T-helper 1 cell treated with Interleukin-12 subunit alpha and Interleukin-12 subunit beta and Interleukin-4 antibody, amounts not matched to agents 30 ng/mL and 1 ng/mL, for 36 hours (primary cell): ENCODE measurements at regions not wholly inside any gene's neighbourhood (a gene's known extent, or its start where the extent isn't known, plus 50 kb on each side); places are given as distances from the start of the nearest gene placed in this dataset.

Experiments used
- intact Hi-C: fragments of 100-400 bp; cut with micrococcal nuclease; formaldehyde crosslinking; loops from one replicate; pipeline ENCODE4 v1.15.1; 2024

GRCh38 chr14:34137001-34137745, 186.3 kb upstream of the EGLN3 start:
- intact Hi-C loops = no loop called here

- intact Hi-C loops = no loop called here
Measured at GRCh38 chr14:34135492-34135891, 184.6 kb upstream of the EGLN3 start.

GRCh38 chr14:34134484-34134883, 183.6 kb upstream of the EGLN3 start:
- intact Hi-C loops = no loop called here

GRCh38 chr14:34129927-34130552, 179.2 kb upstream of the EGLN3 start:
- intact Hi-C loops = no loop called here

GRCh38 chr14:34128665-34129064, 177.8 kb upstream of the EGLN3 start:
- intact Hi-C loops = no loop called here

- intact Hi-C loops = no loop called here
Measured at GRCh38 chr14:34126586-34126985, 175.7 kb upstream of the EGLN3 start.

- intact Hi-C loops = no loop called here
Measured at GRCh38 chr14:34124585-34124984, 173.7 kb upstream of the EGLN3 start.

- intact Hi-C loops = no loop called here
Measured at GRCh38 chr14:34122650-34123049, 171.8 kb upstream of the EGLN3 start.

GRCh38 chr14:34122081-34122480, 171.2 kb upstream of the EGLN3 start:
- intact Hi-C loops = no loop called here

GRCh38 chr14:34120185-34120977, 169.5 kb upstream of the EGLN3 start:
- intact Hi-C loops = no loop called here

- intact Hi-C loops = no loop called here
Measured at GRCh38 chr14:34119107-34119858, 168.4 kb upstream of the EGLN3 start.

- intact Hi-C loops = no loop called here
Measured at GRCh38 chr14:34113991-34114390, 163.1 kb upstream of the EGLN3 start.

GRCh38 chr14:34113005-34113511, 162.2 kb upstream of the EGLN3 start:
- intact Hi-C loops = no loop called here

- intact Hi-C loops = no loop called here
Measured at GRCh38 chr14:34111953-34112352, 161.1 kb upstream of the EGLN3 start.

- intact Hi-C loops = no loop called here
Measured at GRCh38 chr14:34111505-34111904, 160.6 kb upstream of the EGLN3 start.

GRCh38 chr14:34110531-34110930, 159.7 kb upstream of the EGLN3 start:
- intact Hi-C loops = no loop called here

- intact Hi-C loops = no loop called here
Measured at GRCh38 chr14:34107441-34107840, 156.6 kb upstream of the EGLN3 start.

- intact Hi-C loops = no loop called here
Measured at GRCh38 chr14:34106310-34106709, 155.4 kb upstream of the EGLN3 start.

- intact Hi-C loops = no loop called here
Measured at GRCh38 chr14:34104489-34105397, 153.9 kb upstream of the EGLN3 start.

- intact Hi-C loops = no loop called here
Measured at GRCh38 chr14:34103176-34103575, 152.3 kb upstream of the EGLN3 start.
